HG02840 (cell line): ENCODE measurements at regions not wholly inside any gene's neighbourhood (a gene's known extent, or its start where the extent isn't known, plus 50 kb on each side); places are given as distances from the start of the nearest gene placed in this dataset.
"Not testable (repeated sequence)": the region's sequence is repeated elsewhere in the genome, so short reads cannot be mapped to it uniquely, and the experiment has no call there.

ENCODE experiments used
- ATAC-seq: cut with Tn5 transposase; IDR thresholded peaks from one replicate; pipeline ENCODE4 v1.9.1; 2021; ENCODE audit warnings: mild to moderate bottlenecking, moderate library complexity, moderate number of reproducible peaks; ENCODE audit not compliant: unreplicated experiment, low FRiP score

DNA sequence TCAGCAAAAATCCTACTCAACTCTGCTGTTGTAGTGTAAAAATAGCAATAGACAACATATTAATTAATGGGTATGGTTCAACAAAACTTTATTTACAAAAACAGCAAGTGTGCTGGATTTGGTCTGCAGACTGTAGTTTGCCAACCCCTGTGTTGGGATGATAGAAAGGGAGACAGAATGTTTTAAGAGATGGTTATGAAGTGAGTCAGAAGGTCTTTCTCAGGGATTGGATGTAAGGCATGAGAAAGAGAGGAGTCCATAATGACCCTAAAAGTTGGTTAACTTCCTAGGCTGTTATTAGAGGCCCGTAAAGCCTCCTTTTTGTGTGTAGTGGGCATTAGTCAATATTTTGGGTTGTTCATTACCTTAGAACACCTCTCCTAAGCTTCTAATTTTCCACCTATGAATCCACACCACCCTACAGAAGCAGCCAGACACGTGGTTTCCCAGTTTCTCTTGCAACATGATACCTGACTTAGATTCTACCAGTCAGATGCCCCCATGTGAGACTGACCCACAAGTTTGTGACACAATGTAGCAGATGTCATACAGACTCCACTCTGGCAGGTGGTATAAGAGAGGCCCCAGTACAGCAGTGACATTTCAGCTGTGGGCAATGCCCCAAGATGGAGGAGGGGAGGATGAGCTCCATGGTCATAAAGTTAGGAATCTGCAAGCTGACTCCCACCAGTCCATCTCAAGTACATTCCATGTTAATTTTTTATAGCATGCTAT lies 1015.6 kb downstream of the KCNMA1 start:
- ATAC-seq = no peak

DNA sequence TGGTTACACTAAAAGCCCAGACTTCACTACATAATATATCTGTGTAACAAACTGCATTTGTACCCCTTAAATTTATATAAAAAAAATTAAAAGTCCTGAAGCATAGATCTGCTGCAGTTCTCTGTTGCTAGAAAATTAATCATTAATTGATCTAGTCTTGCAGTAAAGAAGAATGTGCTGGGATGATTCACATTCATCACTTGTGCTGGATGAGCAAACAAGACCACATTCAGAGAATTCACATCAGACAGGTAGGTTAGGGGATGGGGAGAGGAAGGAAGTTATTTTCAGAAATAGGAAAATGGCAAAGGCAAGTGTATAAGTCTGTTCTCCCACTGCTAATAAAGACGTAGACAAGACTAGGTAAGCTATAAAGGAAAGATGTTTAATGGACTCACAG lies 1019.0 kb downstream of the KCNMA1 start:
- ATAC-seq = no peak

GRCh38 chr10:76618171-76618570 lies 1019.4 kb downstream of the KCNMA1 start:
- no peak for ATAC-seq

GRCh38 chr10:76616666-76617065 lies 1020.9 kb downstream of the KCNMA1 start:
- not testable (repeated sequence) for ATAC-seq

GRCh38 chr10:76615049-76615448 lies 1022.6 kb downstream of the KCNMA1 start:
- no peak for ATAC-seq
